A204.1 (cell line): ENCODE measurements at regions not wholly inside any gene's neighbourhood (a gene's known extent, or its start where the extent isn't known, plus 50 kb on each side); places are given as distances from the start of the nearest gene placed in this dataset.

Source experiments
- FAIRE-seq: peaks from 2 replicates; lab custom pipeline; 2012; peaks lifted over from hg19 to GRCh38; lab: Jason Lieb, UNC

DNA sequence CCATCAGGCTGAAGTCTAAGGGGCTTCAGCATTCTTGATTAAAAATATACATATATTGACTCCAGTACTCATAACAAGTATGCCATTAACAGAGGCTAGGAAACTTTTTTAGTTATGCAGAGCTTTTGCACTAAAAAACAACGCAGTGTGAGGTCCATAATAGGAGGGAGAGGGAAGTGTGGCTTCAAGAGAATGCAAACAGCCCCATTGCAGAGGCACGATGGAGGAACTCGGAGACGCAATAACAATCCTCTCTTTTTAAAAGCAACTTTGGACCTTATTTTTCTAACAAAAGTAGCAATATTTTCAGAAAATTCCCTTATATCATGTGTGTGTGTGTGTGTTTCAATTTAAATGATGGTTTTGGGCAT is 150.0 kb upstream of the PTCH1 start:
- FAIRE-seq = no peak

DNA sequence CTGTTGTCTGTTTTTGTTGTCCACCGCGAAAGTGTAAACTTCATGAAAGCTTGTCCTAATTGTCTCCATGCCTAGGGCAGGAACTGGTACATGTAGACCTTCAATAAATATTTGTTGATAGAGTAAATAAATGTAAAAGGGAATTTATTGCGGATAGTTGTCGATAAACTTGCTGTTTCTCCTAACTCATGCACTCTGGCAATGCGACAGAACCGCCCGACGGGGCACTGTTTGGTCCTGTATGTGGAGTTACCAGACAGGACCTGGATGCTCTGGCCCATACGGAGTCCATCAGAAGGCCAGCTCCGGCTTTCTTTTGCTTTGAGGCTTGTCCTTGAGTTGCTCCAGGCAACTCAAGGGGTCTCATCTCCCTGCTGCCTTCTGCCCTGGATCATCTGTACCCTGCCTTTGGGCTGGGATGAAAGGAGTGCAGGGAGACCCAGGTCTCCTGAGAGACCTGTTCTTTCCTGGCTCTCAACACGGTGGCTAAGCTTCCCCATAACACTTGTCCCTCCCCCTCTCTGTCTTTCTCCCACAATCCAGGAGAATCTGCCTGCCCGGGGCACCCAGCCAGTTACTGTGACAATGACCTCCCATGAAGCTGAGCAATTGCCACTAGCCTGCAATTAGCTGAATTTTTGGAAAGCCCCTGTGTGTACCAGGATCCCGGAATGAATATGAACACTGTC is 149.5 kb upstream of the PTCH1 start:
- no peak for FAIRE-seq

DNA sequence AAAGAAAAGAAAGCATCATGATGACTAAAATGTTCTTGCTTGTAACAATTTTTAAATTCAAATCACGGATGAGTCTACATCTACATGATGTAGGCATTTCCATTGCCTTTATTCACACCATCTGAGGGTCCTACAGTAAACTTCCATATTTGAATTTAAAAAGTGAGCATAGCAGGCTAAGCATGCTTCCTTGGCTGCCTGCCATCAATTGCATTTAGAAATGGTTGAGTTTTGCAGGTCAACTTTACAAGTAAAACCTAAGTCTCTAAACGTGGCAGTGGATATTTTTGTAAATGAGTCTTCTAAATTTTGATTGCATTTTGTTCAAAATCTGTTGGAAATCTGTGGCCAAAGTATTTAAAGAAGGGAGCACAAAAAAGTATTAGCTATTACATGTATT is 136.5 kb upstream of the PTCH1 start:
- no peak for FAIRE-seq

DNA sequence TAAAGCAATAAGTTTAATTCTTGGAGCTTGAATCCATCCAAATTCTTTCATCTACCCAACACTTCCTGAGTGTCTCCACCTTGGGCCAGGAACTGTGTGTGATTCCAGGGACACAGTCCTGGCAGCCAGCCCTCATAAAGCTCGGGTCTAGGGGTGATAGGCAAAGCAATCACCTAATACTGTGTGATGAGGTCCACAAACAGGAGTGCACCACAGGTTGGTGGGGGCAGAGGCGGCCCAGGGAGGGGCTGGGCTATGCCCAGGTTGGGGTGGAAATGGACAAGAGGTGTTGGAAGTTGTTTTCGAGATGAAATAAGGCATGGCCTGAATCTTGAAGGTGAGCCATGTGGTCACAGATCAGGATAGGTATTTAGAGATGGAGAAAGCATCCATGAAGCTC is 133.9 kb upstream of the PTCH1 start:
- FAIRE-seq = no peak

DNA sequence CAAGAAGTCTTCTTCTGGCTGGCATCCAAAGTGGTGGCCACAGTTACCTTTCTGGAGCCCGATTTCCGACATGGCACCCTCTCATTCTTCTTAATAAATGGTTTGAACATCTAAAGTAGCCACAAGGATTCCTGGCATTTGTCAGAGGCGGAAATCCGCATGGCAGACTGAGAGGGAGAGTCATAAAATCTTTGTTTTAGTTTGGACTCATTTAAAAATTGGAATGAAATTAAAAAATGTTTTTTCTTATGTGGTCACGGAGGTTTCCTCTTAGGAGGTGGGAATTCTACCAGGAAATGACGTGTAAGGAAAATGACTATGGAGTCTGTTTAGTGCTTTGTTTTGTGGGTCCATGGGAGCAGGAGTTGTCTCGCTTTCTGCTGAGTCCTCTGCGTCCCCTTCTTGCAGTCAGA is 133.0 kb upstream of the PTCH1 start:
- FAIRE-seq = no peak

DNA sequence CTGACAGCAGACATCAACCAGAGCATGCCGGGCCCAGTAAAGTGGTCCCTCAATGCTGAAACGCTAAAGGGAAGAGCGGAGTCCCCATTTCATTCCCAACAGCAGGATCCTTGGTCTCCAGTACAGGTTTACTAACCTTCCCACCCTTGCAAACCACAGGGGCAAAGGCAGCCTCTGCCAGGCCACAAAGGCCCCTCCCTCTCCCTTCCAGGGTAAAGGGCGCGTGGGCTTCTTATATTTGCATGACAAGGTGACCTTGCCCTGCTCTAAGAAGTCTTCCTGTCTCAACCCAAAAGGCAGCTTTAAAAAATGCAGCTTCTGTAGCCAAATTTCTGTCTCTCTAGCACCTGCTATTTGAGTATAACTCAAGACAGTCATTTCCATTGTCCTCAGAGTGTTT is 131.5 kb upstream of the PTCH1 start:
- no peak for FAIRE-seq

DNA sequence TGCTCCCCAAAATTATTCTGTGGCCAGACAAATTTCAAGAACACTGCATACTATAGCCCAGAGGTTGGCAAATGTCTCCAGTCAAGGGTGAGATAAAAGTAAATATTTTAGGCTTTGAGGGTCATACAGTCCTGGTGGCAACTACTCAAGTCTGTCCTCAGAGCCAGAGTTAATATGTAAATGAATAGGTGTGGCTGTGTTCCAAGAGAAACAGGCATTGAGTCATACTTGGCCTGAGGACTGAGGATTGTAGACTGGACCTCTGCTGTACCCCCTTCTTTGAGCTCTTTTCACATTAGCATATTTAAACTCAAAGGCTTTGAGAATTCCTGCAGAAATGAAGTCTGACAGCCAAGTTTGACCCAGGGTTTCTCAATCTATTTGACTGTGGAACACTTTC is 129.2 kb upstream of the PTCH1 start:
- FAIRE-seq = no peak

DNA sequence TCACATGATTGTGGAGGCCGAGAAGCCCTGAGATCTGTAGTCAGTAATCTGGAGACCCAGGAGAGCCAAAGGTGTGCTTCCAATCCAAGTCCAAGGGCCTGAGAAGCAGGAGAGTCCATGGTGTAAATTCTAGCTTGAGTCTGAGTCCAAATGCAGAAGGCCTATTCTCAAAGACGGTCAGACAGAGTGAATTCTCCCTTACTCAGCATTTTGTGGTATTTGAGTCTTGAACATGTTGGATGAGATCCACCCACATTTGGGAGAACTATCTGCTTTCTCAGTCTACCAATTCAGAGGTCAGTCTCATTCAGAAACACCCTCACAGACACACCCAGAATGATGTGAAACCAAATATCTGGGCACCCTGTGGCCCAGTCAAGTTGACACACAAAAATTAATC is 128.8 kb upstream of the PTCH1 start:
- no peak for FAIRE-seq

DNA sequence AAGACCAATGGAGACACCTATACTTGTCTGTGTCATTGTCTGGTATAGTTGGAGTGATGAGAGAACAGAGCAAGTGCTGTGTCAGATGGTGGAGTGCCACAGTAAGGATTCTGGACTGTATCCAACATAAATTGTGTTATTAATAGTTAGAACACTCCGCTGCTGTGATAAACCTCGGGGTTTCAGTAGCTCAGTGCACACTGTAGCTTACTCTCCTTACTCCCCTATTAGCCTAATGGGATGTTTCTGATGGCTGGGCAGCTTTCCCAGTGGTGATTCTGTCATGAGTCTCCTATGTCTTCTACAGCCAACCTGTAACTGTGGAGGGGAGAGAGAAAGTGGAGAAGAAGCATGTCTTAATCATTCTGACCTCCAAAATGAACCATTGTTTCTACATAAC is 127.6 kb upstream of the PTCH1 start:
- no peak for FAIRE-seq

DNA sequence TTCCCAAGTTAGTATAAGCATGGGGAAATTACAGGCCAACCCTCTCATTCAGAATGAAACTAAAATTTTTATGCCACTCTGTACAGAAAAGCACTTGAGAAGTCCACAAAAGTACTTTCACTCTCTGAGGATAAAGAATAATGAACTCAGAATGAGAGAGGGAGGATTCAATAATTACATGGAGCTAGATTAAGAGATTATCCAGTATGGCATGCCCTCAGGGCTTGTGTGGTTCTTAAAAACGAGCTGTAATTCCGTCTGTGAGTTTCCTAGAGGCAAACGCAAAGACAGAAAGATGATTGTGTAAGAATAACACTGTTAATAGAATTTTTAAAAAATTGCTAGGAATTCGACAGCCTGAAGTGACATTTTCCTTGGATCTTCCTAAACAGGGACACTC is 126.8 kb upstream of the PTCH1 start:
- no peak for FAIRE-seq

DNA sequence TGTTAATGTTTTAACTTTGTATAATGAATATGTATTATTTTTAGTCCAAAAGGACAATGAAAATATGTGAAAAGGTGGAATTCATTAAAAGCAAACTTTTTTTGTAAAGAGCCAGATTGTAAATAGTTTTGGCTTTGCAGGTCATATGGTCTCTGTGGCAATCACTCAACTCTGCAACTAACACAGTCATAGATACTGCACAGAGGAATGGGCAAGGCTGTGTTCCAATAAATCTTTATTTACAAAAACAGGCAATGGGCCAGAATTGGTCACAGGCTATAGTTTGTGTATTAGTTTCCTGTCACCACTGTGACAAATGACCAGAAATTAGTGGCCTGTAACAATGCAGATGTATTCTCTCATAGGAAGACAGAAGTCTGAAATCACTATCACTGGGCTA is 125.4 kb upstream of the PTCH1 start:
- no peak for FAIRE-seq

DNA sequence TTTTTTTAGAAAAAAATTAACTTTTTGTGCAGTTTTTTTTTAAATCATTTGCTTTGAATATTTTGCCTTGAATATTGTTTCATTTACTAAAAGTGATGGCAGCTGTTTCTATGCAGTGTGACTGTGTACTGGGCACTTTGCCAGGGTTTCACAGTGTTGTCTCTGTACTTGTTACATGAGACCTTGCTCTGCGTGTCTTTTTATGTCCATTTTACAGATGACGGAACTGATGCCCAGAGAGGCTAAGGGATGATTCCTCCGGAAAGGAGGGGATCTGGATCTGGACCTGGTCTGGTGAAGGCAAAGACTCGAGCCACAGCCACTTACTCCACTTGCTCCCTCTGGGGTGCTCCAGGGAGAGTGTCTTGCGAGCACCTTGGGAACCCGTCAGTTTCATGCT is 124.8 kb upstream of the PTCH1 start:
- FAIRE-seq = no peak

DNA sequence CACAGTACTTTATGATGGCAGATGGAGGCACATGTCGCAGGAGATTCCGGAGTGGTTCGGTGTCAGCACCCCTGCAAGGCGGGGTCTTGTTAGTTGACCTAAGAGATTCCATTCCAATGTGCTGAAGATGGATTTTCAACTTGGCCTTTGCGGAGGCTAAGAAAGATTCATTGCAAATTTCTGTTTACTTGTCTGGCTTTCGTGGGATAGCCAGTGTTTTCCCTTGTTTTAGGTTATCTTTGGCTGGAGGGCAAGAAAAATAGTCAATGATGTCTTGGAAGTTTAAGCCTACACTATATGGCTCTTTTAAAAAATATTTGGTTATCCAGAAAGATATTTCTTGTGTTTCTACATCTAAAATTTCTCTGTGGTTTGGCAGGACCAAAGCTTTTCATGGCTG is 123.6 kb upstream of the PTCH1 start:
- FAIRE-seq = no peak

DNA sequence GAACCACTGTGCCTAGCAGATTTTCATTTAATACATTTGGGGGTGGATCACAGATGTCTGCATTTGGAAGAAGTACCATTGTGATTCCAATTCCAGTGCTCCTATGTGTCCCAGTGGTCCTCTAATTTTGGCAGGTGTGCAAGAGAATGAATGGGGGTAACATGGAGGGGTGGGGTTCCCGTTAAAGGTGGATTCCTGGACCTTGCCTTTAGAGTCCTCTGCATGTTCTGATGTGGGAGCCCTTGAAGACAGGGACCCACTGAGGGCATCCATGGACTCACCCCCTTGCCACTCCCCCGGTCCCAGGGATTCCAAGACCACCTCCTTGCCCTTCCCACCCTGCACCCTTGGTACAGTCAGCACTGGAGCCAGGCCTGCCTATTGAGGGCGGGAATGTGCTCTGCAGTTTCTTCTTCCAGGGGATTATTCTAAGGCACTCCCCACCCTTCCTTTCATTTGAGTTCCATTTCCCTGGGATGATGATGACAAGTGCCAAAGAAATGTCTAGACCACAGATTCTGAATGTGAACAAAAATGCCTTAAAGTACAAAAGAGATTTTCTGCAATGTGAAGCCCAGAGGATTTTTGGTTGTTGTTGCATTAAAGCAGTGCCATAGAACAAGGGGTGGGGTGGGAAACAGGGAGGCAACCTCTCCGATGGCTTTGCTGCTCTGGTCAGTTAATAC is 119.4 kb upstream of the PTCH1 start:
- no peak for FAIRE-seq

DNA sequence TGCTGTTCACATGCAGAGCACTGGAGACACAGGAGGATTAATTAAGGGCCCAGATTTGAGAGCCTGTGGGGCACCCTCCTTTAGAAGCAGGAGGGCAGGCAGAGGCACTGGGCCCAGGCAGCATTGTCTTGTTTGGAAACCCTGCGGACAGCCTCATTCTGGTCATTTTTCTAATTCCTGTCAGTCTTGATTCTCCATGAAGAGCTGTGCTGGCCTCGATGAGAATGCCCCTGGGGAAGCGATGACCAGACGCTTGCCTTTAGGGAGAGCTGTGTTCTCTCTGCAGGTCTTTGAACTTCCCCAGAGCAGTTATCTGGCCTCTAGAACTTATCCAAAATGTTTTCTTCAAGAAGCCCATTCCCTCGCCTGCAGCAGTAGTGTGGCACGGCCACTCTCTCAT is 117.8 kb upstream of the PTCH1 start:
- no peak for FAIRE-seq

DNA sequence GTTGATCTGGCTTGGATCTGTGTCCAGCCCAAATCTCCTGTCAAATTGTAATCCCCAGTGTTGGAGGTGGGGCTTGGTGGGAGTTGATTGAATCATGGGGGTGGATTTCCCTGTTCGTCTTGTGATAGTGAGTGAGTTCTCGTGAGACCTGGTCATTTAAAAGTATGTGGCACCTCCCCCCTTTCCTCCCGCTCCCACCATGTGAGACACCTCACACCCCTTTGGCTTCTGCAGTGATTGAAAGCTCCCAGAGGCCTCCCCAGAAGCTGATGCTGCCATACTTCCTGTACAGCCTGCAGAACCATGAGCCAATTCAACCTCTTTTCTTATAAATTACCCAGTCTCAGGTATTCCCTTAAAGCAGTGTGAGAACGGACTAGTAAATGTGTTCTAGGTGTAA is 117.3 kb upstream of the PTCH1 start:
- FAIRE-seq = no peak

DNA sequence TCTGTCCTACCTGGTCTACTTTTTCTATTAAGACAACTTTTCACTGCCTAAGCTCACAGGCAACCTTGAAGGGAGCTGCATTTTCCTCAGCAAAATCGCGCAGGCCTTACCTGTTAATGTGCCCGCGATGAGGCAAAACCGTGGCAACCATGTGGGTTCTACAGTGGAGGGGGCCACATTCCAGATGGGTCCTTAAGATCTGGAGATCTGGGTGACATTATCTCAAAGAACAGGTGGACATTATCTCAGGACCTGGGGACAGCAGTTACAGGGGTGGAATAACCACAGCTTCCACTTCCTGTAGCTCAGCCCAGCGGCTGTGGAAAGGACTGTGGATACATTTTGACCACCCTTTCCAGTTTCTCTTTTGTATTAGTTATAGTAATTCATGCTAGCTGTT is 112.8 kb upstream of the PTCH1 start:
- FAIRE-seq = no peak

DNA sequence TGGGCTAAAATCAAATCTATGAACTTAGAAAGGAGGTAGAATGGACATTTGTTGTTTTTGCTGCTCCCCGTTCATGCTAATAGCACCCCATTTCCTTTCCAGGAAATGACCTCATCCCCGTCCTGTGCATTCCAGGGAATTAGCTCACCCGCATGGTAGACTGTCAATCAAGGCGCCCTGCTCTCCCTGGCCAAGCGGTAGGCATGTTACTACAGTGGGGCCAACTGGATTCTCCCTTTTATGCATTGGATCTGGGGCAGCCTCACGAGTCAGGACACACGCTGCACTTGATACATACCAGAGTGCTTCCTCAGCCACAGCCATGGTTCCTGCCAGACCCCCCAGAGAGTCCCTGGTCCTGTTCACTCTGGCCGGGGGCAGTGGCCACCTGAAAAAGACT is 111.0 kb upstream of the PTCH1 start:
- FAIRE-seq = no peak

DNA sequence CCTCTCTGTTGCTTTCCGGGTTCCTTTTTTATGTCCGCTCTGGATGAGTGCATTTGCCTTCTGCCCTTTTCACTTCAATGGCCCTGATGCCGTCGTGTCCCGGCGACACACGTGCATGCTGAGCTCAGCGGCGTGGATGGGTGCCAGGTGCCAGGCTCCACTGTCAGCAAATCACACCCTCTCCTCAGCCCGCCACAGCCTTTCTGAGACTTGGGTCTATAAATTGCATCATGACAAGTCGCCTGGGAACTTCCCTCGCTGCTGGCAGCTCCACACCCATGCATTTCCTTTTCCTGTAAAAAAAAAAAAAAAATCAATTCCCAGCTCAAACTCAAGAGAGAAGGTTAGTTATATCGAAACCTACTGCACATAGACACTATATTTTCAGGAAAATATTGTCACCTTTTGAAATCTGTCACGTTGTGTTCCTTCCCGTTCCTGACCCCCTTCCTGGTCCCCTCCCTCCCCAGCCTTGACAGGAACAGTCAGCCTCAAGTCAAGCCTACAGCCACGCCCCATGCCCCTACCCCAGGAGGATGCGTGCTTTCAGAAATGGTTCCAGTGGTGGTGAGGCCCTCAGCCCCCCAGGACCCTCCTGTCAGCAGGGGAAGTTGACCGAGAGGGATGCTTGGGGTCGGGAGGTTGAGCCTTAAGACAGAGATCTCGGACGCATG is 110.3 kb upstream of the PTCH1 start:
- FAIRE-seq = no peak

DNA sequence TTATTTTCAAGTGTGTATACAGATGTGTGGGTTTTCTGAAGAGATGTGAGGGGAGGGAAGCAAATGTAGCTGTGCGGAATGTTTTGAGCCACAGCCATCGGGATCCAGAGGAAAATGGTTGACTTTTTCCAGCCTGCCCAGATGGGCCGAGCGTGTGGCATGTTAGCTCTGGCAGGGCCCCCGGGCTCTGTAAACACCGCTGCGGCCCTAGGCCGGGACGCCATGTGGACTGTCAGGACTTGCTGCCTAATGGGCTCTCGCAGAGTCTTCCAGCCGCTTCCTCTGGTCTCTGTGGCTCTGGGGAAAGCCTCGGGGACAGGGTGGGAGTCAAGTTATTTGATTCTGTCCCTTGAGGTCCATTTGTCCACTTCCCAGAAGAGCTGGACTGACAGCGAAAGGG is 109.6 kb upstream of the PTCH1 start:
- FAIRE-seq = no peak

DNA sequence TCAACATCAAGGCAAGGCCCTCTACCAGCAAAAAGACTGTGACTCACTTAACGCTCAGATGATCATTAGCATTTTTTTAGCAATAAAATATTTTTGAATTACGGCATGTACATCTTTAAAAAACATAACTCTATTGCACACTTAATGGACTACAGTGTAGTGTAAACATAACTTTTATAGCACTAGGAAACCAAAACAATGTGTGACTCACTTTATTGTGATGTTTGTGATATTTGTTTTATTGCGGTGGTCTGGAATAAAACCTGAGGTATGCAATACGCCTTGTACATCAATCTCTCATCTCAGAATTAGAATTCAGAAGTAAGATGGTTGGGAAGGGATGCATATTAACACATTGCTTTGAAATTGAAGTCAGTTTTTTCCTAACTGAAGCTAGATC is 106.9 kb upstream of the PTCH1 start:
- FAIRE-seq = no peak

DNA sequence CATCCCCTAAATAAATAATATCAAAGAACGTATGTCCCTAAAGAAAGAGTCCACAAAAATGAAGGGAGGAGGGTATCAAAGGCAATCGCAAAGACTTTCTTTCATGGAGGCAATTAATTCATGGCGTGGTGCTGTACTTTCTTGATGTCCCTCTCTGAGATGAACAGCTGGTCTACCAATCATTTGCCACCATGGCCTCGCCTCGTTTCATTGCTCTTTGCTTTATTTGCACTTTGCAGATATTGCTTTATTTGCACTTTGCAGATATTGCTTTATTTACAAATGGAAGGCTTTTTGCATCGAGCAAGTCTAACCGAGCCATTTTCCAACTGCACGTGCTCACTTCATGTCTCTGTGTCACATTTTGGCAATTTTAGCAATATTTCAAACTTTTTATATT is 104.0 kb upstream of the PTCH1 start:
- FAIRE-seq = no peak

DNA sequence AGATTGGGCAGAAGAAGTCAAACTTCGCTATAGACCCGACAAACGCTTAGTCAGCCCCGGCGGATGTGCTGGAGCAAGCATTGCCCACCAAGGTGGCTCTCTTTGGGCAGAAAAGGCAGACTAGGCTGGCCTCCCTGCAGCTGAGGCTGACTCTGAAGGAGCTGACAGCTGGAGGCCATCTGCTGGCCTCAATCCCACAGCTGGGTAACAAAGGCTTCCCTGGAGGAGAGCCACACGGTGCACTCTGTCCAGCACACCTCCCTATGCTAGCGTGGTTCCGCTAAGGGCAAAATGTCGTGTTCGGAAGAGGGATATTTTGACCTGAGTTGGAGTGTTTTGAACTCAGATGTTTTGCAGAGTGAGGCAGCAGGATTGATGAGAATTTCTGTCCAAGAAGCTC is 103.5 kb upstream of the PTCH1 start:
- FAIRE-seq = no peak

DNA sequence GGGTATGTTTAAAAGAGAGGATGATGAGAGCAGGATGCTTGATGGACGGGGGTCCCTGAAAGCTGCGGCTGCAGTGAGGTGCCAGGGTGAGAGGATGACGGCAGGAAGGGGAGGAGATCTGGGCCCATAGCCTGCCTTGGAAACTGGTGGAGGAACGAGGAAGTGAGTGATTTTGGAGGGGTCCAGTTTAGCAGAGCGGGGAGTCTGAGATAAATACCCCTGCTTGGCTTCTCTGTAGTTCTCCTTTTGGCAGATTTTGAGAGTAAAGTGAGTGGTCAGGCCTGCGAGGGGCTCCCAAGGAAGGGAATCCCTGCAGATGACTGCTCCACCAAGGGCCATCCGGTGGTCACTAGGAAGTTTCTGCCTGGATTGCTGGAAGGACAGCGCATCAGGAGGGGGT is 98.5 kb upstream of the PTCH1 start:
- no peak for FAIRE-seq
